Activated CD4-positive, alpha-beta T cell treated with anti-CD3 and anti-CD28 coated beads, Interleukin-10, Interleukin-2, amounts not matched to agents 100 ng/mL and 50 ng/mL, durations not matched to agents 16 hours and 8 hours (primary cell): ENCODE measurements at regions not wholly inside any gene's neighbourhood (a gene's known extent, or its start where the extent isn't known, plus 50 kb on each side); places are given as distances from the start of the nearest gene placed in this dataset.

Source experiments
- DNase-seq: peaks from one replicate; pipeline ENCODE4 v3.0.0-alpha.2; 2020

- DNase-seq: no peak
These were observed 384.9 kb upstream of the DCC start for GRCh38 chr18:51955136-51955535.

GRCh38 chr18:51957001-51957400, 383.0 kb upstream of the DCC start:
- DNase-seq: no peak

GRCh38 chr18:51980101-51980500, 359.9 kb upstream of the DCC start:
- DNase-seq: no peak

GRCh38 chr18:51988277-51988676, 351.7 kb upstream of the DCC start:
- DNase-seq: no peak

- no peak for DNase-seq
These were observed 342.9 kb upstream of the DCC start for GRCh38 chr18:51997129-51997528.

- DNase-seq: no peak
These were observed 341.9 kb upstream of the DCC start for GRCh38 chr18:51998066-51998465.

GRCh38 chr18:51998711-51999110, 341.3 kb upstream of the DCC start:
- DNase-seq: no peak

- DNase-seq: no peak
These were observed 340.6 kb upstream of the DCC start for GRCh38 chr18:51999351-51999750.

GRCh38 chr18:52000435-52000834, 339.6 kb upstream of the DCC start:
- DNase-seq: no peak

GRCh38 chr18:52001106-52001505, 338.9 kb upstream of the DCC start:
- DNase-seq: no peak

- DNase-seq: no peak
These were observed 337.4 kb upstream of the DCC start for GRCh38 chr18:52002600-52002999.

GRCh38 chr18:52007105-52007504, 332.9 kb upstream of the DCC start:
- DNase-seq: no peak

- DNase-seq: no peak
These were observed 331.7 kb upstream of the DCC start for GRCh38 chr18:52008330-52008729.

GRCh38 chr18:52008736-52009135, 331.3 kb upstream of the DCC start:
- no peak for DNase-seq

GRCh38 chr18:52009958-52010357, 330.0 kb upstream of the DCC start:
- DNase-seq: no peak

- no peak for DNase-seq
These were observed 293.9 kb upstream of the DCC start for GRCh38 chr18:52045946-52046675.

GRCh38 chr18:52046842-52047241, 293.2 kb upstream of the DCC start:
- DNase-seq: no peak

- DNase-seq: no peak
These were observed 285.7 kb upstream of the DCC start for GRCh38 chr18:52054324-52054723.

- no peak for DNase-seq
These were observed 279.2 kb upstream of the DCC start for GRCh38 chr18:52060607-52061304.

- no peak for DNase-seq
These were observed 276.1 kb upstream of the DCC start for GRCh38 chr18:52063923-52064322.

- no peak for DNase-seq
These were observed 270.8 kb upstream of the DCC start for GRCh38 chr18:52069201-52069600.

- no peak for DNase-seq
These were observed 269.7 kb upstream of the DCC start for GRCh38 chr18:52070291-52070756.

GRCh38 chr18:52077251-52077983, 262.6 kb upstream of the DCC start:
- no peak for DNase-seq

GRCh38 chr18:52082246-52082645, 257.8 kb upstream of the DCC start:
- DNase-seq: no peak
